Tibial artery (tissue), 4 donors: ENCODE measurements at regions not wholly inside any gene's neighbourhood (a gene's known extent, or its start where the extent isn't known, plus 50 kb on each side); places are given as distances from the start of the nearest gene placed in this dataset.
"Not testable (repeated sequence)": the region's sequence is repeated elsewhere in the genome, so short reads cannot be mapped to it uniquely, and the experiment has no call there.

ENCODE experiments used
- DNase-seq, 2 donors: peaks; one replicate each; pipeline ENCODE4 v3.0.0-alpha.2; 2019
- H3K27ac ChIP-seq, 2 donors: fragments of 200-600 bp; sonication (generic) in 1 of 2; 1 replicate in 1 of 2; 2 replicates in 1 of 2; pipeline ENCODE4 v1.5.1; 2018 to 2019; ENCODE audit warnings: mild to moderate bottlenecking in 1 of 2
- H3K27me3 ChIP-seq, 2 donors: fragments of 200-600 bp; sonication (generic) in 1 of 2; one replicate each; pipeline versions ENCODE4 v1.5.1 to v1.6.0; 2016 to 2019
- H3K36me3 ChIP-seq, 3 donors: fragments of 200-600 bp; sonication (generic) in 2 of 3; one replicate each; pipeline ENCODE4 v1.5.1; 2016 to 2019; ENCODE audit warnings: mild to moderate bottlenecking in 2 of 3
- H3K4me1 ChIP-seq, 4 donors: fragments of 200-600 bp; sonication (generic) in 2 of 4; 1 replicate in 3 of 4; 2 replicates in 1 of 4; pipeline ENCODE4 v1.5.1; 2016 to 2019
- H3K4me3 ChIP-seq, 2 donors: fragments of 200-600 bp; sonication (generic) in 1 of 2; 1 replicate in 1 of 2; 2 replicates in 1 of 2; pipeline ENCODE4 v1.5.1; 2018 to 2019; ENCODE audit warnings: mild to moderate bottlenecking in 2 of 2
- H3K9me3 ChIP-seq, 3 donors: fragments of 200-600 bp; sonication (generic) in 1 of 3; one replicate each; pipeline ENCODE4 v1.5.1; 2016 to 2019
- intact Hi-C: fragments of 100-400 bp; cut with DNase I; formaldehyde crosslinking; loops from one replicate; pipeline ENCODE4 v1.15.0; 2023; ENCODE audit warnings: low total_unique reads
- TF ChIP-seq, protein P1 (sequence below), 2 experiments: fragments of 200-600 bp in 1 of 2; fragments of 450-650 bp in 1 of 2; IDR thresholded peaks; one replicate each; pipeline ENCODE4 v1.5.1; 2017 to 2019; ENCODE audit warnings: antibody characterized with exemption in 2 of 2, mild to moderate bottlenecking in 1 of 2, moderate library complexity in 1 of 2

DNA sequence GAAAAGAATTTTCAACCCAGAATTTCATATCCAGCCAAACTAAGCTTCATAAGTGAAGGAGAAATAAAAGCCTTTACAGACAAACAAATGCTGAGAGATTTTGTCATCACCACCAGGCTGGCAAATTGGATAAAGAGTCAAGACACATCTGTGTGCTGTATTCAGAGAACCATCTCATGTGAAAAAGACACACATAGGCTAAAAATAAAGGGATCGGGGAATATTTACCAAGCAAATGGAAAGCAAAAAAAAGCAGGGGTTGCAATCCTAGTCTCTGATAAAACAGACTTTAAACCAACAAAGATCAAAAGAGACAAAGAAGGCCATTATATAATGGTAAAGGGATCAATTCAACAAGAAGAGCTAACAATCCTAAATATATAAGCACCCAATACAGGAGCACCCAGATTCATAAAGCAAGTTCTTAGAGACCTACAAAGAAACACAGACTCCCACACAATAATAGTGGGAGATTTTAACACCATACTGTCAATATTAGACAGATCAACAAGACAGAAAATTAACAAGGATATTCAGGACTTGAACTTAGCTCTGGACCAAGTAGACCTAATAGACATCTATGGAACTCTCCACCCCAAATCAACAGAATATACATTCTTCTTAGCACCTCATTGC is 55.9 kb upstream of the ACSM6 start:
- H3K4me1 ChIP-seq, H3K27ac ChIP-seq, intact Hi-C loops, H3K36me3 ChIP-seq, H3K4me3 ChIP-seq, H3K27me3 ChIP-seq, DNase-seq, H3K9me3 ChIP-seq: not testable (repeated sequence)

DNA sequence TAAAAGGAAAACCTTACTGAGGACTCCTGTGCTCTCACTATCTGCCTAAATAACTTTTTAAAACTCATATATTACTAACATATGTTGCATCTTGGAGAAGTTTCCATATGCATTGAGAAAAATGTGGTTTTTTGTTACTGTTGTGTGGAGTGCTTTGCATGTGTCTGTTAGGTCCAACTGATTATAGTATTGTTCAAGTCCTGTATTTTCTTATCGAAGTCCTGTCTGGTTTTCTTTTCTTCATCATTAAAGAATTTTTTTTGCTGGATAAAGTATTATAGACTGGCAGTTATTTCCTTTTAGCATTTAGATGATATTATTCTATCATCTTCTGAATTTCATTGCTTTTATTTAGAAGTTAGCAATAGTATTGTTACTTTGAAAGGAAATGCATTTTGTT is 59.5 kb upstream of the ACSM6 start:
- Histone ChIP-seq H3K4me3 (no peak overlapping the region), H3K36me3 (no peaks in the 10 kb centered on the region), H3K4me1 (no peaks in the 10 kb centered on the region), H3K9me3 (peaks cover 0 to 7% (median 0%) of the 10 kb centered on the region in 3 donors), H3K27me3 (no peaks in the 10 kb centered on the region), H3K27ac (no peak overlapping the region)
- TF ChIP-seq, protein P1, sequence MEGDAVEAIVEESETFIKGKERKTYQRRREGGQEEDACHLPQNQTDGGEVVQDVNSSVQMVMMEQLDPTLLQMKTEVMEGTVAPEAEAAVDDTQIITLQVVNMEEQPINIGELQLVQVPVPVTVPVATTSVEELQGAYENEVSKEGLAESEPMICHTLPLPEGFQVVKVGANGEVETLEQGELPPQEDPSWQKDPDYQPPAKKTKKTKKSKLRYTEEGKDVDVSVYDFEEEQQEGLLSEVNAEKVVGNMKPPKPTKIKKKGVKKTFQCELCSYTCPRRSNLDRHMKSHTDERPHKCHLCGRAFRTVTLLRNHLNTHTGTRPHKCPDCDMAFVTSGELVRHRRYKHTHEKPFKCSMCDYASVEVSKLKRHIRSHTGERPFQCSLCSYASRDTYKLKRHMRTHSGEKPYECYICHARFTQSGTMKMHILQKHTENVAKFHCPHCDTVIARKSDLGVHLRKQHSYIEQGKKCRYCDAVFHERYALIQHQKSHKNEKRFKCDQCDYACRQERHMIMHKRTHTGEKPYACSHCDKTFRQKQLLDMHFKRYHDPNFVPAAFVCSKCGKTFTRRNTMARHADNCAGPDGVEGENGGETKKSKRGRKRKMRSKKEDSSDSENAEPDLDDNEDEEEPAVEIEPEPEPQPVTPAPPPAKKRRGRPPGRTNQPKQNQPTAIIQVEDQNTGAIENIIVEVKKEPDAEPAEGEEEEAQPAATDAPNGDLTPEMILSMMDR (IDR thresholded peaks at IDR 0.05): no peak
- intact Hi-C loops: no loop called here
- DNase-seq: no peak

DNA sequence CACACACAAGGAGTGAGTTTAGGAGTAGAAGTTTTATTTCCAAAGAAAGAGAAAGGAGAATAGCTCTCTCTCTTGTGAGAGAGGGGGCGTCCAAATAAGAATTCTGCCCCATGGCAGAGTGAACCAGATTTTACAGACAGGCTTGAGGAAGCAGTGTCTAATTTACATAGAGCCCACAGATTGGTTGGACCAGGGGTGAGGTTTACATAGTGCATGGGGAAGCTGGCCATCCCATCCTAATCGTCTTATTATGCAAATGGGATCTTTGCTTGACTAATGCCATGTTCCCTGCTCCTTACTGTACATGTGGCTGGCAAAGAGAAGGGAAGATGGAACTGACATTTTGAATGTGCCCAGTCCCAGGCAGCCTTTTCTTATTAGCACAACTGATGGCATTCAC is 60.0 kb upstream of the ACSM6 start:
- DNase-seq: no peak
- Histone ChIP-seq H3K4me1 (no peaks in the 10 kb centered on the region), H3K4me3 (no peak overlapping the region), H3K9me3 (peaks cover 0 to 8% (median 0%) of the 10 kb centered on the region in 3 donors), H3K36me3 (no peaks in the 10 kb centered on the region), H3K27me3 (no peaks in the 10 kb centered on the region), H3K27ac (no peak overlapping the region)
- intact Hi-C loops: no loop called here
- TF ChIP-seq, protein P1 (IDR thresholded peaks at IDR 0.05): no peak

DNA sequence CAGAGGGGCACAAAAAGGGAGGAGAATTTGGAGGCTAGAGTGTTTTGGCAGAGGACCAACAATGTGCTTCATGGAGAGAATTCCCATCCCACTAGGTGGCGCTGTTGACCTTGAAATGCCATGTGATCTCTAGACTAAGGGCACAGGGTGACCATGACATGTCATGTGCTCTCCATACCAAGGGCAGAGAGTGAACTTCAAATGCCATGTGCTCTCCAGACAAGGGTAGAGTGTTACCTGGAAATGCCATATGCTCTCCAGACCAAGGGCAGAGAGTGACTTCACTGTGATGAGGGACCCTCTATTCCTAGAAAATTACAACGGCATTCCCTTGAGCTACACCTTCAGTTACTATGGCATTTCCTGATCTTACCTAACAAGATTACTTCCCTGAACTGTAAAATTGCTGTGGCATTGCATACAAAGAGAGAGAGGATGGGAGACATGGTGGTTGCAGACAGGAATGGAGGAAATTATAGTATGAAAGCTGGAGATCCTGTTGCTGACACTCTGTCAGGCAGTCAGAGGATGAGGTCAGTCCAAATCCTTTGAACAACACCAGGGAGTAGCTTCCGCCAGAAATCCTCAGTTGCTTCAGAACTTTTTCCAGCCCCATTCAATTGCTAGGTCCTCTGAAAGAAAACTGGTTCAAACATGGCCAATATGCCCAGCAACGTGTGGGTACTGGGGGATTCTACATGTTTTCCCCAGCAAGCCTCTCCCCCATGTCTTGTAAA is 60.9 kb upstream of the ACSM6 start:
- Histone ChIP-seq H3K4me1 (no peaks in the 10 kb centered on the region), H3K4me3 (no peak overlapping the region), H3K27me3 (no peaks in the 10 kb centered on the region), H3K36me3 (no peaks in the 10 kb centered on the region), H3K27ac (no peak overlapping the region), H3K9me3 (peaks cover 0 to 8% (median 0%) of the 10 kb centered on the region in 3 donors)
- peak; percentile 61 to 73 for DNase-seq
- TF ChIP-seq, protein P1 (IDR thresholded peaks at IDR 0.05): peak; percentile 56 to 66
- intact Hi-C loops: no loop called here

DNA sequence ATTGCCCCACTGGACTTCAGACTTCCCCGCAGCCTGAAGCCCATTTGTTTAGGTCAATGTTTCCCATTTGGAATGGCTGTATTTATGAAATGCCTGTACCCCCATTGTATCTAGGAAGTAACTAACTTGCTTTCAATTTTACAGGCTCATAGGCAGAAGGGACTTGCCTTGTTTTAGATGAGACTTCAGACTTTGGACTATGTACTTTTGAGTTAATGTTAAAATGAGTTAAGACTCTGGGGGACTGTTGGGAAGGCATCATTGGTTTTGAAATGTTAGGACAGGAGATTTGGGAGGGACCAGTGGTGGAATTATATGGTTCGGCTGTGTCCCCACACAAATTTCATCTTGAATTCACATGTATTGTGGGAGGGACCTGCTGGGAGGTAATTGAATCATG is 61.1 kb upstream of the CYP2C8 start:
- H3K27ac ChIP-seq, H3K9me3 ChIP-seq, H3K36me3 ChIP-seq, H3K4me1 ChIP-seq, H3K27me3 ChIP-seq, DNase-seq, intact Hi-C loops, H3K4me3 ChIP-seq: not testable (repeated sequence)

DNA sequence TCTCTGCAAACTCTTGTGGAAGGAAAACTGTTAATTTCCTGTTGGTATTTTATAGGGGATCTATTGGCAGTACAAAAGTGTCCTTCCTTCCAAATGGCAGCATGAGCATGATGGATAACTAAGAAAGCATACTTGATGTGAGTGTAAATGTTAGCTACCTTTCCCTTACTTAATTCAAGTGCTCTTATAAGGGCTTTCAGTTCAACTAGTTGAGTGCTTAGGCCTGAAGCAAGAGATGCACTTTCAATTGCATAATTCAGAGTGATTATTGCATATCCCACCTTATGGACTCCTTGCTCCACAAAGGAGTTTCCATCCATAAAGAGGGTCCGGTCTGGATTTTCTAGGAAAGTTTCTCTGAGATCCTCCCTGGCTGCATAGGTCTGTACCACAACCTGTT is 56.3 kb upstream of the CYP2C8 start:
- no peaks in the 10 kb centered on the region for H3K27me3 ChIP-seq
- no peak overlapping the region for H3K4me3 ChIP-seq
- no peak overlapping the region for H3K27ac ChIP-seq
- TF ChIP-seq, protein P1 (IDR thresholded peaks at IDR 0.05): no peak
- DNase-seq: no peak
- no peaks in the 10 kb centered on the region for H3K4me1 ChIP-seq
- no peaks in the 10 kb centered on the region for H3K36me3 ChIP-seq
- peaks cover 0 to 8% (median 1%) of the 10 kb centered on the region in 3 donors for H3K9me3 ChIP-seq
- intact Hi-C loops: no loop called here
